ENCODE measurements at regions not wholly inside any gene's neighbourhood (a gene's known extent, or its start where the extent isn't known, plus 50 kb on each side); places are given as distances from the start of the nearest gene placed in this dataset.

GRCh38 chr4:146121757-146122156, 53.8 kb upstream of the LSM6 start:
- TF ChIP-seq CTCF (IDR thresholded peaks at IDR 0.05), result no peak
- TF ChIP-seq POLR2A (IDR thresholded peaks at IDR 0.05), result no peak

Data from sigmoid colon (tissue), 3 donors.